ENCODE measurements at regions not wholly inside any gene's neighbourhood (a gene's known extent, or its start where the extent isn't known, plus 50 kb on each side); places are given as distances from the start of the nearest gene placed in this dataset.

DNA sequence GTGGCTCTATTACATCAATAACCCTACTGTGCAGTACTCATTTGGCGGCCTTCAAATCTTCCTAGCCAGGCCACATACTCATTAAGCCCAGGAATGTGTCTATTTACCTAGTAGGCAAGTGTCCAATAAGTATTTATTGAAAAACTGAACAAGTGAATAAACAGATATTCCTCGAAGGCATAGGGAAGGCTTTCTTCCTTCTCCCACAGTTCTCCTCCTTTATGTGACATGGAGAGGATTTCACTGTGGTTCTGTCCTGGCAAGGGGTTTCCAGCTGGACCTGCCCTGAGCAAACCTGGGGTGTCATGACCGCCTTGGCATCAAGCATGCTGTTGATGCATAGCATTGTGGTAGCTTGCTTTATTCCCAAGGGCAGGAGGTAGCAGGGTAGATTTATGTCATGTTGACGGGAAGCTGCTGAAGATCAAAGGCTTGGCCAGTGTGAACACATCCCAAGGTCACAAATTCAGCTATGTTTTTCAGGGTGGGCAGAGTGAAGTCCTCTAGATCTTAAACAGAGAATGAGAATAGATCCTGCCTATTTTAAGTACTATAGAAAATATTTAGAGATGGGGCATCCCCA is 195.1 kb downstream of the INHBA start:
- TF ChIP-seq EP300 (IDR thresholded peaks at IDR 0.05; ENCODE audit: borderline replicate concordance) (no peak), ZBTB7A (IDR thresholded peaks at IDR 0.05; ENCODE audit: low read depth) (no peak), YY1 (IDR thresholded peaks at IDR 0.05; ENCODE audit: low read depth) (no peak), FOXM1 (IDR thresholded peaks at IDR 0.05; ENCODE audit: borderline replicate concordance, low read depth) (no peak), TEAD4 (IDR thresholded peaks at IDR 0.05) (no peak), RAD21 (IDR thresholded peaks at IDR 0.05; ENCODE audit: low read depth) (no peak), REST (IDR thresholded peaks at IDR 0.05; ENCODE audit: low read depth) (no peak), TCF12 (IDR thresholded peaks at IDR 0.05; ENCODE audit: low read depth) (no peak), NFIC (IDR thresholded peaks at IDR 0.05) (no peak), CREB1 (IDR thresholded peaks at IDR 0.05; ENCODE audit: low read depth) (no peak), TAF1 (IDR thresholded peaks at IDR 0.05; ENCODE audit: low read depth) (no peak), CEBPB (IDR thresholded peaks at IDR 0.05) (no peak), EGR1 (IDR thresholded peaks at IDR 0.05) (no peak)
- TF ChIP-seq, protein P1, sequence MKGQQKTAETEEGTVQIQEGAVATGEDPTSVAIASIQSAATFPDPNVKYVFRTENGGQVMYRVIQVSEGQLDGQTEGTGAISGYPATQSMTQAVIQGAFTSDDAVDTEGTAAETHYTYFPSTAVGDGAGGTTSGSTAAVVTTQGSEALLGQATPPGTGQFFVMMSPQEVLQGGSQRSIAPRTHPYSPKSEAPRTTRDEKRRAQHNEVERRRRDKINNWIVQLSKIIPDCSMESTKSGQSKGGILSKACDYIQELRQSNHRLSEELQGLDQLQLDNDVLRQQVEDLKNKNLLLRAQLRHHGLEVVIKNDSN (IDR thresholded peaks at IDR 0.05): no peak
- TF ChIP-seq, protein P2, sequence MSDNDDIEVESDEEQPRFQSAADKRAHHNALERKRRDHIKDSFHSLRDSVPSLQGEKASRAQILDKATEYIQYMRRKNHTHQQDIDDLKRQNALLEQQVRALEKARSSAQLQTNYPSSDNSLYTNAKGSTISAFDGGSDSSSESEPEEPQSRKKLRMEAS (IDR thresholded peaks at IDR 0.05): no peak

DNA sequence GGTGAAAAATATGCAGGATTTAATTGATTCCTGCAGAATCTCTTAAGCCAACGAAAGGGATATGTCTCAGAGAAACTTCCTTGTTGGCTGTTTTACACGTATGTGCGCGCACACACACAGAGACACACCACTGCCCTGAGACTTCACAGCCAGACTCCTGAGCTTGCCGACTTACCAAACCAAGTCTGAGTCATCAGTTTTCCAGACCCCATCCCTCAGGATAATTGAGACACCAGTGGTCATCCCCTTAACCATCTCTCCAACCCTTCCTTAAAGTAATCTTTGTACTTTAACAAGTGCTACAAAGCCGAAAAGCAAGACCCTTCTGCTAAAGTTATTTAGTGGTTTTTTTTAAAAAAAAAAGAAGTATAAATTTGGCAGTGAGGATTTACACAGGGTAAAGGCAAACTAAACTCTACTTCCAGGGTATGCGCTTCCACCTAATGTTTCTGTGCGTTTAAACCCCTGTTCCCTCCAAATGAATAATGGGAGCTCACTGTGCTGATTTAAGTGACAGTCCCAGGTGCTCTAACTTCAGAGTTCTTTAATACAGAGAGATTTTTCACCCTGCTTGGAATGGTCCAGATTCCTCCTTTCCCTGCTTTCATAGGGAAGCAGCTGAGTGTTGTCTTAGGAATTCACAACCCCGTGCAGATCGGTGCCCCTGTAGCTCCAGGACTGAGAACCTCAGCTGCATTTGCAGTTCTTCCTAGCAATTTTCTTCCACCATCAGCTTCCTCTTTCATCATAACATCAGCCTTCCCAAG is 198.5 kb downstream of the INHBA start:
- no peak for TF ChIP-seq TCF12 (IDR thresholded peaks at IDR 0.05; ENCODE audit: low read depth)
- no peak for TF ChIP-seq NFIC (IDR thresholded peaks at IDR 0.05)
- TF ChIP-seq REST (IDR thresholded peaks at IDR 0.05; ENCODE audit: low read depth): no peak
- no peak for TF ChIP-seq TEAD4 (IDR thresholded peaks at IDR 0.05)

DNA sequence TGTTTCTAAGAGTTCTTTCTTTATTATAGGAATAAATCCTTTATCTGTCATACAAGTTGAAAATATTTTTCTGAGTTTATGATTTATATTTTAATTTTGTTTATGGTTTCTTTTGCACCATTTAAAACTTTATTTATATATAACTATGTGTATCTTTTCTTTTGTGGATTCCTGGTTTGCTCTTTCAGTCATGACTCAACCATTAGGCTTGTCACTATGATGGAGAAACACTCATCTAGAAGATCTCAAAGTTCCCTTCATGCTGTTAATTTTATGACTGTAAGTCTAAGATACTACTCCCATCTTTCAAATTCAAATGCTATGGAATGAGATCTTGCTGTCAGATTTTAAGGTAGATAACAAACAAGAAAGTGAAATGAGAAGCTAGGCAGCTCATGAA is 199.5 kb downstream of the INHBA start:
- TF ChIP-seq TCF12 (IDR thresholded peaks at IDR 0.05; ENCODE audit: low read depth): no peak
- TF ChIP-seq TEAD4 (IDR thresholded peaks at IDR 0.05): no peak
- TF ChIP-seq EP300 (IDR thresholded peaks at IDR 0.05; ENCODE audit: borderline replicate concordance): no peak
- no peak for TF ChIP-seq NFIC (IDR thresholded peaks at IDR 0.05)
- no peak for TF ChIP-seq CREB1 (IDR thresholded peaks at IDR 0.05; ENCODE audit: low read depth)
- no peak for TF ChIP-seq EGR1 (IDR thresholded peaks at IDR 0.05)
- no peak for TF ChIP-seq ZBTB7A (IDR thresholded peaks at IDR 0.05; ENCODE audit: low read depth)
- TF ChIP-seq, protein P1 (IDR thresholded peaks at IDR 0.05): no peak
- no peak for TF ChIP-seq FOXM1 (IDR thresholded peaks at IDR 0.05; ENCODE audit: borderline replicate concordance, low read depth)
- TF ChIP-seq, protein P2 (IDR thresholded peaks at IDR 0.05): no peak
- no peak for TF ChIP-seq YY1 (IDR thresholded peaks at IDR 0.05; ENCODE audit: low read depth)
- TF ChIP-seq REST (IDR thresholded peaks at IDR 0.05; ENCODE audit: low read depth): no peak
- no peak for TF ChIP-seq TAF1 (IDR thresholded peaks at IDR 0.05; ENCODE audit: low read depth)
- TF ChIP-seq RAD21 (IDR thresholded peaks at IDR 0.05; ENCODE audit: low read depth): no peak
- TF ChIP-seq CEBPB (IDR thresholded peaks at IDR 0.05): no peak

GRCh38 chr7:41501466-41501865 is 201.4 kb downstream of the INHBA start:
- no peak for TF ChIP-seq EP300 (IDR thresholded peaks at IDR 0.05; ENCODE audit: borderline replicate concordance)
- TF ChIP-seq TCF12 (IDR thresholded peaks at IDR 0.05; ENCODE audit: low read depth): no peak
- TF ChIP-seq CREB1 (IDR thresholded peaks at IDR 0.05; ENCODE audit: low read depth): no peak
- no peak for TF ChIP-seq YY1 (IDR thresholded peaks at IDR 0.05; ENCODE audit: low read depth)
- TF ChIP-seq, protein P1 (IDR thresholded peaks at IDR 0.05): no peak
- no peak for TF ChIP-seq NFIC (IDR thresholded peaks at IDR 0.05)
- no peak for TF ChIP-seq ZBTB7A (IDR thresholded peaks at IDR 0.05; ENCODE audit: low read depth)
- no peak for TF ChIP-seq REST (IDR thresholded peaks at IDR 0.05; ENCODE audit: low read depth)
- no peak for TF ChIP-seq TEAD4 (IDR thresholded peaks at IDR 0.05)
- TF ChIP-seq RAD21 (IDR thresholded peaks at IDR 0.05; ENCODE audit: low read depth): no peak
- no peak for TF ChIP-seq CEBPB (IDR thresholded peaks at IDR 0.05)

Data from Ishikawa (cell line).